ENCODE measurements at regions not wholly inside any gene's neighbourhood (a gene's known extent, or its start where the extent isn't known, plus 50 kb on each side); places are given as distances from the start of the nearest gene placed in this dataset.

GRCh38 chr16:85350973-85351372, 238.7 kb upstream of the CIBAR2 start:
- TF ChIP-seq CTCF (IDR thresholded peaks at IDR 0.05; ENCODE audit: extremely low read depth, insufficient read depth, missing control alignments) = no peak
- DNase-seq (ENCODE audit: low spot score) = no peak
- in situ Hi-C loops (cut with MboI; ENCODE audit: low pct_unique_long_range_greater_than_20kb, low sequenced_read_pairs, unreplicated experiment) = no loop called here

GRCh38 chr16:85353013-85353412, 240.7 kb upstream of the CIBAR2 start:
- DNase-seq (ENCODE audit: low spot score) = no peak
- in situ Hi-C loops (cut with MboI; ENCODE audit: low pct_unique_long_range_greater_than_20kb, low sequenced_read_pairs, unreplicated experiment) = no loop called here

GRCh38 chr16:85353839-85354685, 241.8 kb upstream of the CIBAR2 start:
- in situ Hi-C loops (cut with MboI; ENCODE audit: low pct_unique_long_range_greater_than_20kb, low sequenced_read_pairs, unreplicated experiment) = no loop called here
- DNase-seq (ENCODE audit: low spot score) = no peak
- TF ChIP-seq CTCF (IDR thresholded peaks at IDR 0.05; ENCODE audit: extremely low read depth, insufficient read depth, missing control alignments) = no peak

More at GRCh38 chr16:85353013-85353412, 240.7 kb upstream of the CIBAR2 start:
- TF ChIP-seq CTCF (IDR thresholded peaks at IDR 0.05; ENCODE audit: extremely low read depth, insufficient read depth, missing control alignments) = no peak

GRCh38 chr16:85354686-85355514, 242.6 kb upstream of the CIBAR2 start:
- no peak for TF ChIP-seq CTCF (IDR thresholded peaks at IDR 0.05; ENCODE audit: extremely low read depth, insufficient read depth, missing control alignments)
- in situ Hi-C loops (cut with MboI; ENCODE audit: low pct_unique_long_range_greater_than_20kb, low sequenced_read_pairs, unreplicated experiment) = no loop called here
- no peak for DNase-seq (ENCODE audit: low spot score)

GRCh38 chr16:85355515-85355837, 243.2 kb upstream of the CIBAR2 start:
- DNase-seq (ENCODE audit: low spot score) = no peak
- in situ Hi-C loops (cut with MboI; ENCODE audit: low pct_unique_long_range_greater_than_20kb, low sequenced_read_pairs, unreplicated experiment) = no loop called here

GRCh38 chr16:85356157-85356556, 243.9 kb upstream of the CIBAR2 start:
- no peak for TF ChIP-seq CTCF (IDR thresholded peaks at IDR 0.05; ENCODE audit: extremely low read depth, insufficient read depth, missing control alignments)

More at GRCh38 chr16:85355515-85355837, 243.2 kb upstream of the CIBAR2 start:
- no peak for TF ChIP-seq CTCF (IDR thresholded peaks at IDR 0.05; ENCODE audit: extremely low read depth, insufficient read depth, missing control alignments)

More at GRCh38 chr16:85356157-85356556, 243.9 kb upstream of the CIBAR2 start:
- in situ Hi-C loops (cut with MboI; ENCODE audit: low pct_unique_long_range_greater_than_20kb, low sequenced_read_pairs, unreplicated experiment) = no loop called here
- no peak for DNase-seq (ENCODE audit: low spot score)
